HEK293 (cell line): ENCODE measurements at regions not wholly inside any gene's neighbourhood (a gene's known extent, or its start where the extent isn't known, plus 50 kb on each side); places are given as distances from the start of the nearest gene placed in this dataset.

Experiments
- CTCF ChIA-PET: fragments of 350-600 bp; formaldehyde crosslinking; extraction: SDS; loops from one replicate; lab custom pipeline; 2021; ENCODE audit warnings: antibody characterized with exemption; lab: Yijun Ruan, JAX
- POLR2A ChIA-PET: fragments of 300-600 bp; formaldehyde crosslinking; extraction: SDS; loops from one replicate; lab custom pipeline; 2020; ENCODE audit warnings: antibody characterized with exemption, inconsistent platforms; lab: Yijun Ruan, JAX
- H3K27ac ChIP-seq: fragments of 200-500 bp; sonication (Bioruptor generic); 2 replicates; pipeline ENCODE4 v1.5.1; 2014; ENCODE audit warnings: low read depth, low read length, control low read depth, inconsistent platforms; ENCODE audit errors: extremely low read depth
- H3K36me3 ChIP-seq, 2 experiments: fragments of 200-500 bp in 1 of 2; sonication (Bioruptor generic) in 1 of 2; 1 replicate in 1 of 2; 2 replicates in 1 of 2; pipeline ENCODE4 v1.5.1; 2014 to 2017; ENCODE audit warnings: inconsistent platforms in 2 of 2, low read length in 2 of 2; ENCODE audit not compliant: control insufficient read depth in 2 of 2, insufficient read depth in 1 of 2
- H3K4me1 ChIP-seq: fragments of 200-500 bp; sonication (Bioruptor generic); 2 replicates; pipeline ENCODE4 v1.5.1; 2014; ENCODE audit warnings: mild to moderate bottlenecking, low read length, inconsistent platforms; ENCODE audit not compliant: control insufficient read depth, insufficient read depth
- H3K4me3 ChIP-seq: 2 replicates; pipeline ENCODE4 v1.5.1; 2011; ENCODE audit warnings: low read depth, mild to moderate bottlenecking, control low read depth, low read length, moderate library complexity
- H3K9me3 ChIP-seq: fragments of 200-500 bp; sonication (Bioruptor generic); 2 replicates; pipeline ENCODE4 v1.5.1; 2014; ENCODE audit warnings: low read depth, low read length, inconsistent platforms; ENCODE audit not compliant: control insufficient read depth, insufficient read depth
- GLI2 ChIP-seq: fragments of 450-650 bp; formaldehyde crosslinking; IDR thresholded peaks from 2 replicates; pipeline ENCODE4; 2017; ENCODE audit warnings: missing biosample characterization, missing genetic modification characterization, low read depth, borderline replicate concordance
- HOXD13 ChIP-seq: sonication (generic); formaldehyde crosslinking; IDR thresholded peaks from 2 replicates; pipeline ENCODE4 v1.8.0; 2022; ENCODE audit warnings: missing genetic modification reagents, borderline replicate concordance
- KLF9 ChIP-seq: fragments of 450-650 bp; formaldehyde crosslinking; IDR thresholded peaks from 2 replicates; pipeline ENCODE4 v1.5.1; 2016; ENCODE audit warnings: missing biosample characterization, missing genetic modification characterization, low read depth
- PRDM1 ChIP-seq: fragments of 450-650 bp; formaldehyde crosslinking; IDR thresholded peaks from 2 replicates; pipeline ENCODE4; 2016; ENCODE audit warnings: missing biosample characterization, missing genetic modification characterization
- TSHZ1 ChIP-seq: fragments of 450-650 bp; formaldehyde crosslinking; IDR thresholded peaks from 2 replicates; pipeline ENCODE4 v1.5.1; 2016; ENCODE audit warnings: missing biosample characterization, missing genetic modification characterization, borderline replicate concordance
- ZBTB21 ChIP-seq: fragments of 450-650 bp; formaldehyde crosslinking; IDR thresholded peaks from 2 replicates; pipeline ENCODE4 v1.5.1; 2017; ENCODE audit warnings: missing biosample characterization, missing genetic modification characterization
- ZFP37 ChIP-seq: fragments of 450-650 bp; formaldehyde crosslinking; IDR thresholded peaks from 2 replicates; pipeline ENCODE4 v1.5.1; 2016; ENCODE audit warnings: missing biosample characterization, missing genetic modification characterization
- ZIC2 ChIP-seq: fragments of 450-650 bp; formaldehyde crosslinking; IDR thresholded peaks from 2 replicates; pipeline ENCODE4 v1.5.1; 2016; ENCODE audit warnings: missing biosample characterization, missing genetic modification characterization
- ZNF132 ChIP-seq: fragments of 450-650 bp; formaldehyde crosslinking; IDR thresholded peaks from 2 replicates; pipeline ENCODE4 v1.5.1; 2017; ENCODE audit warnings: missing biosample characterization, missing genetic modification characterization, borderline replicate concordance
- ZNF138 ChIP-seq: fragments of 450-650 bp; formaldehyde crosslinking; IDR thresholded peaks from 2 replicates; pipeline ENCODE4 v1.5.1; 2016; ENCODE audit warnings: missing biosample characterization, missing genetic modification characterization, borderline replicate concordance
- ZNF169 ChIP-seq: fragments of 450-650 bp; formaldehyde crosslinking; IDR thresholded peaks from 2 replicates; pipeline ENCODE4 v1.5.1; 2016; ENCODE audit warnings: missing biosample characterization, missing genetic modification characterization
- ZNF184 ChIP-seq: fragments of 450-650 bp; IDR thresholded peaks from 2 replicates; pipeline ENCODE4 v1.5.1; 2018; ENCODE audit warnings: missing biosample characterization, mild to moderate bottlenecking, missing genetic modification characterization
- ZNF2 ChIP-seq: fragments of 450-650 bp; formaldehyde crosslinking; IDR thresholded peaks from 2 replicates; pipeline ENCODE4 v1.5.1; 2016; ENCODE audit warnings: missing biosample characterization, missing genetic modification characterization
- ZNF274 ChIP-seq, 2 experiments: fragments of 200-500 bp in 1 of 2; fragments of 450-650 bp in 1 of 2; sonication (Bioruptor generic) in 1 of 2; formaldehyde crosslinking in 1 of 2; IDR thresholded peaks; 2 replicates each; pipeline versions ENCODE4 v1.5.1 to v1.6.1; 2014 to 2016; ENCODE audit warnings: borderline replicate concordance in 1 of 2, inconsistent platforms in 1 of 2, low read length in 1 of 2, missing biosample characterization in 1 of 2, missing genetic modification characterization in 1 of 2
- ZNF518A ChIP-seq: fragments of 450-650 bp; formaldehyde crosslinking; conservative IDR thresholded peaks from 2 replicates; pipeline ENCODE4 v1.5.1; 2016; ENCODE audit warnings: low read depth, missing biosample characterization, missing genetic modification characterization
- ZNF548 ChIP-seq: fragments of 450-650 bp; formaldehyde crosslinking; IDR thresholded peaks from 2 replicates; pipeline ENCODE4 v1.5.1; 2016; ENCODE audit warnings: missing biosample characterization, missing genetic modification characterization
- ZNF610 ChIP-seq: fragments of 450-650 bp; formaldehyde crosslinking; IDR thresholded peaks from 2 replicates; pipeline ENCODE4 v1.5.1; 2016; ENCODE audit warnings: missing biosample characterization, missing genetic modification characterization, borderline replicate concordance
- ZNF623 ChIP-seq: fragments of 450-650 bp; formaldehyde crosslinking; IDR thresholded peaks from 2 replicates; pipeline ENCODE4 v1.5.1; 2016; ENCODE audit warnings: missing biosample characterization, missing genetic modification characterization
- ZNF626 ChIP-seq: fragments of 450-650 bp; sonication (Bioruptor Pico); formaldehyde crosslinking; IDR thresholded peaks from 2 replicates; pipeline ENCODE4 v1.5.1; 2018; ENCODE audit warnings: missing biosample characterization, missing genetic modification characterization, inconsistent platforms
- ZNF654 ChIP-seq: fragments of 450-650 bp; formaldehyde crosslinking; IDR thresholded peaks from 2 replicates; pipeline ENCODE4 v1.5.1; 2016; ENCODE audit warnings: low read depth, missing biosample characterization, missing genetic modification characterization
- ZNF677 ChIP-seq: fragments of 450-650 bp; IDR thresholded peaks from 2 replicates; pipeline ENCODE4 v1.5.0; 2018; ENCODE audit warnings: missing biosample characterization, mild to moderate bottlenecking, missing genetic modification characterization, moderate library complexity
- ZNF707 ChIP-seq: fragments of 450-650 bp; formaldehyde crosslinking; IDR thresholded peaks from 2 replicates; pipeline ENCODE4 v1.5.1; 2016; ENCODE audit warnings: missing biosample characterization, missing genetic modification characterization
- ZNF843 ChIP-seq: fragments of 450-650 bp; formaldehyde crosslinking; IDR thresholded peaks from 2 replicates; pipeline ENCODE4 v1.5.1; 2016; ENCODE audit warnings: missing biosample characterization, missing genetic modification characterization
- ZSCAN23 ChIP-seq: fragments of 450-650 bp; formaldehyde crosslinking; IDR thresholded peaks from 2 replicates; pipeline ENCODE4 v1.5.1; 2016; ENCODE audit warnings: missing biosample characterization, missing genetic modification characterization
- ZSCAN4 ChIP-seq: fragments of 450-650 bp; formaldehyde crosslinking; IDR thresholded peaks from 2 replicates; pipeline ENCODE4 v1.5.1; 2017; ENCODE audit warnings: missing biosample characterization, missing genetic modification characterization
- TF ChIP-seq, protein P1 (sequence below): fragments of 450-650 bp; formaldehyde crosslinking; optimal IDR thresholded peaks from 2 replicates; pipeline ENCODE3; 2016; ENCODE audit warnings: missing biosample characterization, mild to moderate bottlenecking, missing genetic modification characterization

- no peak overlapping the region for H3K27ac ChIP-seq
- no peak overlapping the region for H3K4me3 ChIP-seq
- ChIA-PET POLR2A (no interaction called here), CTCF (no interaction called here)
- no peaks in the 10 kb centered on the region for H3K9me3 ChIP-seq
- no peaks in the 10 kb centered on the region for H3K36me3 ChIP-seq
- no peaks in the 10 kb centered on the region for H3K4me1 ChIP-seq
- TF ChIP-seq ZFP37 (tag by site-specific recombination), result no peak
- no peak for TF ChIP-seq ZNF626 (tag by site-specific recombination)
- TF ChIP-seq ZNF2, result no peak
- TF ChIP-seq HOXD13 (CRISPR knock-in tag), result no peak
- no peak for TF ChIP-seq ZNF654 (tag by site-specific recombination)
- TF ChIP-seq ZNF548 (tag by site-specific recombination), result no peak
- no peak for TF ChIP-seq ZNF518A (tag by site-specific recombination)
- TF ChIP-seq ZNF274 (IDR thresholded peaks at IDR 0.05; ENCODE audit: low read length), result no peak
- no peak for TF ChIP-seq ZNF274 (tag by site-specific recombination; IDR thresholded peaks at IDR 0.05; ENCODE audit: borderline replicate concordance)
- TF ChIP-seq ZNF623 (tag by site-specific recombination), result no peak
- TF ChIP-seq ZBTB21, result no peak
- TF ChIP-seq ZSCAN23 (tag by site-specific recombination), result no peak
- TF ChIP-seq ZNF843, result no peak
- no peak for TF ChIP-seq KLF9 (tag by site-specific recombination)
- TF ChIP-seq, all 188 proteins: peak for 0
These were observed 123.0 kb upstream of the CNTLN start for GRCh38 chr9:17011880-17012279.

- ChIA-PET POLR2A (no interaction called here), CTCF (interaction anchor here (1.3 kb wide), 1 partner anchor 55 kb away, joined by 6 read pairs; no protein-coding TSS in a partner anchor)
- H3K36me3 ChIP-seq, result no peaks in the 10 kb centered on the region
- TF ChIP-seq TSHZ1 (tag by site-specific recombination) (no peak), ZNF677 (no peak), ZNF707 (tag by site-specific recombination) (no peak), ZNF132 (no peak), ZNF610 (tag by site-specific recombination) (no peak), GLI2 (tag by site-specific recombination) (no peak), ZNF138 (no peak), ZNF184 (tag by site-specific recombination) (no peak), PRDM1 (no peak), ZSCAN4 (tag by site-specific recombination) (no peak), ZIC2 (tag by site-specific recombination) (no peak), ZNF169 (tag by site-specific recombination) (no peak)
- TF ChIP-seq, protein P1, sequence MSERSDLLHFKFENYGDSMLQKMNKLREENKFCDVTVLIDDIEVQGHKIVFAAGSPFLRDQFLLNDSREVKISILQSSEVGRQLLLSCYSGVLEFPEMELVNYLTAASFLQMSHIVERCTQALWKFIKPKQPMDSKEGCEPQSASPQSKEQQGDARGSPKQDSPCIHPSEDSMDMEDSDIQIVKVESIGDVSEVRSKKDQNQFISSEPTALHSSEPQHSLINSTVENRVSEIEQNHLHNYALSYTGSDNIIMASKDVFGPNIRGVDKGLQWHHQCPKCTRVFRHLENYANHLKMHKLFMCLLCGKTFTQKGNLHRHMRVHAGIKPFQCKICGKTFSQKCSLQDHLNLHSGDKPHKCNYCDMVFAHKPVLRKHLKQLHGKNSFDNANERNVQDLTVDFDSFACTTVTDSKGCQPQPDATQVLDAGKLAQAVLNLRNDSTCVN, result no peak
These were observed 125.8 kb upstream of the CNTLN start for GRCh38 chr9:17009071-17009470.

More at GRCh38 chr9:17009071-17009470, 125.8 kb upstream of the CNTLN start:
- H3K9me3 ChIP-seq, result no peaks in the 10 kb centered on the region
- H3K4me1 ChIP-seq, result no peaks in the 10 kb centered on the region
- H3K27ac ChIP-seq, result no peak overlapping the region
- H3K4me3 ChIP-seq, result no peak overlapping the region
